PC-9 (cell line): ENCODE measurements at regions not wholly inside any gene's neighbourhood (a gene's known extent, or its start where the extent isn't known, plus 50 kb on each side); places are given as distances from the start of the nearest gene placed in this dataset.

Experiments used
- BruUV-seq: library from RNA; stranded (reverse); fragments of 400-500 nt; replicated peaks from 2 replicates; lab custom pipeline; 2021; lab: Mats Ljungman, UMichigan
- CTCF ChIA-PET: fragments of 300-600 bp; sonication (Branson Sonifier 250); formaldehyde crosslinking; loops from one replicate; lab custom pipeline; 2022; ENCODE audit warnings: antibody characterized with exemption; lab: Charles Lee
- POLR2A ChIA-PET: fragments of 300-600 bp; sonication (Branson Sonifier 250); formaldehyde crosslinking; loops from one replicate; lab custom pipeline; 2022; ENCODE audit warnings: antibody characterized with exemption; ENCODE audit not compliant: unreplicated experiment; lab: Charles Lee
- DNase-seq, 2 experiments: peaks; one replicate each; pipeline versions ENCODE4 v3.0.0 to v3.0.0-alpha.2; 2015 to 2022; ENCODE audit warnings: mixed read lengths in 1 of 2
- H2AFZ ChIP-seq: fragments of 200-600 bp; sonication (generic); 2 replicates; pipeline ENCODE4 v1.8.1; 2017; ENCODE audit warnings: antibody characterized with exemption
- H3F3A ChIP-seq: fragments of 200-600 bp; sonication (generic); 2 replicates; pipeline ENCODE4 v1.8.1; 2017; ENCODE audit warnings: antibody characterized with exemption, mild to moderate bottlenecking, low read depth; ENCODE audit not compliant: insufficient read depth
- H3K27ac ChIP-seq: fragments of 200-600 bp; sonication (generic); 2 replicates; pipeline ENCODE4 v1.6.1; 2016; ENCODE audit warnings: mixed run types
- H3K27me3 ChIP-seq: fragments of 200-600 bp; sonication (generic); 2 replicates; pipeline ENCODE4 v1.6.1; 2016; ENCODE audit warnings: low read depth, mixed run types; ENCODE audit not compliant: insufficient read depth
- H3K36me3 ChIP-seq: fragments of 200-600 bp; sonication (generic); 2 replicates; pipeline ENCODE4 v1.6.1; 2016; ENCODE audit warnings: low read depth, mixed run types
- H3K4me1 ChIP-seq: fragments of 200-600 bp; sonication (generic); replicated peaks from 2 replicates; pipeline ENCODE4 v1.6.1; 2016; ENCODE audit warnings: mixed run types; ENCODE audit not compliant: insufficient read depth
- H3K4me2 ChIP-seq: fragments of 200-600 bp; sonication (generic); 2 replicates; pipeline ENCODE4 v1.6.1; 2017; ENCODE audit warnings: mixed run types
- H3K4me3 ChIP-seq: fragments of 200-600 bp; sonication (generic); 2 replicates; pipeline ENCODE4 v1.6.1; 2016; ENCODE audit warnings: mixed run types
- H3K79me2 ChIP-seq: fragments of 200-600 bp; sonication (generic); 2 replicates; pipeline ENCODE4 v1.6.1; 2017; ENCODE audit warnings: low read depth, mixed run types
- H3K9me2 ChIP-seq: fragments of 200-600 bp; sonication (generic); 2 replicates; pipeline ENCODE4 v1.8.1; 2017; ENCODE audit warnings: mild to moderate bottlenecking; ENCODE audit not compliant: insufficient read depth
- H3K9me3 ChIP-seq: fragments of 200-600 bp; sonication (generic); 2 replicates; pipeline ENCODE4 v1.8.1; 2016; ENCODE audit warnings: low read depth; ENCODE audit not compliant: insufficient read depth
- H4K20me1 ChIP-seq: fragments of 200-600 bp; sonication (generic); 2 replicates; pipeline ENCODE4 v1.8.1; 2017; ENCODE audit not compliant: insufficient read depth
- EZH2 ChIP-seq: fragments of 200-600 bp; sonication (generic); IDR thresholded peaks from 2 replicates; pipeline ENCODE4 v1.8.0; 2017; ENCODE audit warnings: antibody characterized with exemption, low read depth
- intact Hi-C: fragments of 100-400 bp; cut with micrococcal nuclease; formaldehyde crosslinking; loops from one replicate; pipeline ENCODE4 v1.10.0; 2022; ENCODE audit not compliant: unreplicated experiment
- TF ChIP-seq, protein P1 (sequence below): fragments of 200-600 bp; sonication (generic); conservative IDR thresholded peaks from 2 replicates; pipeline ENCODE4 v1.6.1; 2017; ENCODE audit warnings: mixed run types, antibody characterized with exemption, mild to moderate bottlenecking, moderate library complexity

DNA sequence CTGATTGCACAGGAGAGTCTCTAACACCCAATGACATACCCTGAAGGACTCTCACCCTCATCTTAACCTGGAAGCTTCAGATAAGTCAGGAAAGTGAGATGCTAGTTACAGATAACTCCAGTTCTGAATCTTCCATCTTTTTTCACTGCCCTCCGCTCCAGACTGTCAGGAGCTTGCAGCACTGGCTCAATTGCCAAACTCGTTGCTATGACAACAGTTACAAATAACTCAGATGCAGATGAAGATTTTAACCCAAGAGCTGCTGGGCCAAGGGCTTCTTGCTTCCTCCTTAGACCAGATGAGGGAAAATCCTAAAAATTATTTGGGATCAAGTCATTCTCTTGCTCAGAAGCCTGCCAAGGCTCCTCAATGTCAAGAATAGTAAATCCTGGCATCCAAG, 109.1 kb upstream of the HUWE1 start:
- no peak overlapping the region for H3K27ac ChIP-seq
- TF ChIP-seq EZH2 = no peak
- TF ChIP-seq, protein P1, sequence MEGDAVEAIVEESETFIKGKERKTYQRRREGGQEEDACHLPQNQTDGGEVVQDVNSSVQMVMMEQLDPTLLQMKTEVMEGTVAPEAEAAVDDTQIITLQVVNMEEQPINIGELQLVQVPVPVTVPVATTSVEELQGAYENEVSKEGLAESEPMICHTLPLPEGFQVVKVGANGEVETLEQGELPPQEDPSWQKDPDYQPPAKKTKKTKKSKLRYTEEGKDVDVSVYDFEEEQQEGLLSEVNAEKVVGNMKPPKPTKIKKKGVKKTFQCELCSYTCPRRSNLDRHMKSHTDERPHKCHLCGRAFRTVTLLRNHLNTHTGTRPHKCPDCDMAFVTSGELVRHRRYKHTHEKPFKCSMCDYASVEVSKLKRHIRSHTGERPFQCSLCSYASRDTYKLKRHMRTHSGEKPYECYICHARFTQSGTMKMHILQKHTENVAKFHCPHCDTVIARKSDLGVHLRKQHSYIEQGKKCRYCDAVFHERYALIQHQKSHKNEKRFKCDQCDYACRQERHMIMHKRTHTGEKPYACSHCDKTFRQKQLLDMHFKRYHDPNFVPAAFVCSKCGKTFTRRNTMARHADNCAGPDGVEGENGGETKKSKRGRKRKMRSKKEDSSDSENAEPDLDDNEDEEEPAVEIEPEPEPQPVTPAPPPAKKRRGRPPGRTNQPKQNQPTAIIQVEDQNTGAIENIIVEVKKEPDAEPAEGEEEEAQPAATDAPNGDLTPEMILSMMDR = no peak
- no peaks in the 10 kb centered on the region for H3K27me3 ChIP-seq
- no peaks in the 10 kb centered on the region for H3K9me3 ChIP-seq
- no peaks in the 10 kb centered on the region for H3K4me1 ChIP-seq
- no peaks in the 10 kb centered on the region for H3K9me2 ChIP-seq
- H3K36me3 ChIP-seq = no peaks in the 10 kb centered on the region
- no peak overlapping the region for H3K4me2 ChIP-seq
- no peaks in the 10 kb centered on the region for H3F3A ChIP-seq
- H3K79me2 ChIP-seq = no peaks in the 10 kb centered on the region
- no peaks in the 10 kb centered on the region for H4K20me1 ChIP-seq
- no TSS peak for BruUV-seq
- CTCF ChIA-PET = no interaction called here
- DNase-seq = no peak
- intact Hi-C loops = no loop called here
- no peak overlapping the region for H3K4me3 ChIP-seq
- no peak overlapping the region for H2AFZ ChIP-seq
- POLR2A ChIA-PET = no interaction called here

DNA sequence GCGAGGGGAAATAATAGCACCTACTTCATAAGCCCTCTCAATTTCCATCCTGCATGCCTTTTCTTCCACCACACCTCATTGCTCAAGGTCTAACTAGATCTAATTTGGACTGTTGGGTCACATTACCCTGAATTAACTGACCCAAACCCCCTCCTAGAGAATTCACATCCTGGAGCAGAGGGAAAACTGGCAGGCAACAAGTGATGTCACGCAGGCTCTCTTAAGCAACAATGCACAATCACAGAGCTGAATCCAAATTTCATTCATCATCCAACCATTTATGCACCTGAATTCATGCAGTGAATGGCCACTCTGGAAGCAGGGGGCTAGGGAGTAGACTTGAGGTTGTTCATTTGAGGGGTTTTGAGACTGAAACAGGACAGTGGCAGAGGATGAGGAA, 107.7 kb upstream of the HUWE1 start:
- Histone ChIP-seq H2AFZ (no peak overlapping the region), H3K4me1 (no peaks in the 10 kb centered on the region), H3K36me3 (no peaks in the 10 kb centered on the region), H3K4me3 (no peak overlapping the region), H4K20me1 (no peaks in the 10 kb centered on the region), H3K27ac (no peak overlapping the region), H3K79me2 (no peaks in the 10 kb centered on the region), H3K27me3 (no peaks in the 10 kb centered on the region), H3F3A (no peaks in the 10 kb centered on the region), H3K9me2 (no peaks in the 10 kb centered on the region), H3K9me3 (no peaks in the 10 kb centered on the region), H3K4me2 (no peak overlapping the region)
- CTCF ChIA-PET = no interaction called here
- BruUV-seq = no TSS peak
- intact Hi-C loops = no loop called here
- POLR2A ChIA-PET = no interaction called here
- TF ChIP-seq, protein P1 = no peak
- no peak for TF ChIP-seq EZH2
- DNase-seq = no peak

DNA sequence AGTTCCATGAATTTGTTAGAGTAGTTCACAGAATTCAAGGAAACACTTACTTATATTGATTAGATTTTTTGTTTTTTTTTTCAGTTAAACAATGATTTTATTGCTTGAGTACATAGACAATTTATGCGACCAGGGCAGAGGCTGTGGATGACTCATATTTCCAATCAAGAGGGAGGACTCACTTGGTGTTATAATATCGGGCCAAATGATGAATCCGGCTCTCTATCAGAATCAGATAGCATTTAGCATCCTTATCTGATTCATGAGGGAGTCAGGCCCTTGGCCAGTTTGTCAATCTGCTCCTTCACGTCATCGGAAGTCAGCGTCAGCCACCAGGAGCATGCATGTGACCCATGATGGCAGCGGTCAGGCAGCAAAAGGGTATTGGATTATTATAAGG, 82.3 kb upstream of the HUWE1 start:
- Histone ChIP-seq H2AFZ (no peak overlapping the region), H3K9me3 (no peaks in the 10 kb centered on the region), H3K27me3 (no peaks in the 10 kb centered on the region), H4K20me1 (no peaks in the 10 kb centered on the region), H3K9me2 (no peaks in the 10 kb centered on the region), H3K36me3 (no peaks in the 10 kb centered on the region), H3F3A (no peaks in the 10 kb centered on the region), H3K27ac (no peak overlapping the region), H3K4me1 (no peaks in the 10 kb centered on the region), H3K4me2 (no peak overlapping the region), H3K4me3 (no peak overlapping the region), H3K79me2 (no peaks in the 10 kb centered on the region)
- intact Hi-C loops = no loop called here
- no peak for DNase-seq
- ChIA-PET POLR2A (no interaction called here), CTCF (no interaction called here)
- no TSS peak for BruUV-seq
- TF ChIP-seq, protein P1 = no peak
- no peak for TF ChIP-seq EZH2
